Mononuclear cell (primary cell): ENCODE measurements at regions not wholly inside any gene's neighbourhood (a gene's known extent, or its start where the extent isn't known, plus 50 kb on each side); places are given as distances from the start of the nearest gene placed in this dataset.

Experiments
- H3K27me3 ChIP-seq: 2 replicates; pipeline ENCODE4 v1.6.0; 2011; ENCODE audit warnings: low read length, control low read depth; ENCODE audit not compliant: insufficient read depth
- H3K4me1 ChIP-seq: 2 replicates; pipeline ENCODE4 v1.5.1; 2011; ENCODE audit warnings: mild to moderate bottlenecking, low read length, control low read depth; ENCODE audit not compliant: insufficient read depth
- H3K4me3 ChIP-seq: 2 replicates; pipeline ENCODE4 v1.5.1; 2011; ENCODE audit warnings: mild to moderate bottlenecking, low read length, moderate library complexity
- H3K9me3 ChIP-seq: 2 replicates; pipeline ENCODE4 v1.5.1; 2011; ENCODE audit warnings: low read depth, mild to moderate bottlenecking, control low read depth, low read length

- no peaks in the 10 kb centered on the region for H3K4me1 ChIP-seq
- no peaks in the 10 kb centered on the region for H3K27me3 ChIP-seq
- no peaks in the 10 kb centered on the region for H3K9me3 ChIP-seq
- H3K4me3 ChIP-seq = no peak overlapping the region
Observed at GRCh38 chr16:86213437-86214205, 296.7 kb upstream of the FOXF1 start.

GRCh38 chr16:86214326-86215232, 295.7 kb upstream of the FOXF1 start:
- Histone ChIP-seq H3K9me3 (no peaks in the 10 kb centered on the region), H3K27me3 (no peaks in the 10 kb centered on the region), H3K4me1 (no peaks in the 10 kb centered on the region), H3K4me3 (no peak overlapping the region)

GRCh38 chr16:86215233-86215978, 294.9 kb upstream of the FOXF1 start:
- Histone ChIP-seq H3K27me3 (no peaks in the 10 kb centered on the region), H3K4me3 (no peak overlapping the region), H3K9me3 (no peaks in the 10 kb centered on the region), H3K4me1 (no peaks in the 10 kb centered on the region)

- Histone ChIP-seq H3K27me3 (no peaks in the 10 kb centered on the region), H3K9me3 (no peaks in the 10 kb centered on the region), H3K4me3 (no peak overlapping the region), H3K4me1 (no peaks in the 10 kb centered on the region)
Observed at GRCh38 chr16:86215979-86216585, 294.2 kb upstream of the FOXF1 start.

- Histone ChIP-seq H3K27me3 (no peaks in the 10 kb centered on the region), H3K4me1 (no peaks in the 10 kb centered on the region)
Observed at GRCh38 chr16:86216591-86216990, 293.7 kb upstream of the FOXF1 start.

GRCh38 chr16:86217001-86217890, 293.1 kb upstream of the FOXF1 start:
- Histone ChIP-seq H3K9me3 (no peaks in the 10 kb centered on the region), H3K4me3 (no peak overlapping the region), H3K27me3 (no peaks in the 10 kb centered on the region), H3K4me1 (no peaks in the 10 kb centered on the region)

More at GRCh38 chr16:86216591-86216990, 293.7 kb upstream of the FOXF1 start:
- Histone ChIP-seq H3K9me3 (no peaks in the 10 kb centered on the region), H3K4me3 (no peak overlapping the region)

GRCh38 chr16:86217891-86218270, 292.4 kb upstream of the FOXF1 start:
- Histone ChIP-seq H3K9me3 (no peaks in the 10 kb centered on the region), H3K4me1 (no peaks in the 10 kb centered on the region), H3K27me3 (no peaks in the 10 kb centered on the region), H3K4me3 (no peak overlapping the region)

- H3K9me3 ChIP-seq = no peaks in the 10 kb centered on the region
- no peaks in the 10 kb centered on the region for H3K4me1 ChIP-seq
- no peak overlapping the region for H3K4me3 ChIP-seq
- H3K27me3 ChIP-seq = no peaks in the 10 kb centered on the region
Observed at GRCh38 chr16:86218479-86219170, 291.7 kb upstream of the FOXF1 start.

GRCh38 chr16:86219655-86220445, 290.5 kb upstream of the FOXF1 start:
- Histone ChIP-seq H3K27me3 (no peaks in the 10 kb centered on the region), H3K4me1 (no peaks in the 10 kb centered on the region), H3K4me3 (no peak overlapping the region), H3K9me3 (no peaks in the 10 kb centered on the region)

GRCh38 chr16:86220561-86220960, 289.8 kb upstream of the FOXF1 start:
- Histone ChIP-seq H3K4me1 (no peaks in the 10 kb centered on the region), H3K9me3 (no peaks in the 10 kb centered on the region), H3K4me3 (no peak overlapping the region), H3K27me3 (no peaks in the 10 kb centered on the region)

GRCh38 chr16:86221085-86221484, 289.2 kb upstream of the FOXF1 start:
- no peaks in the 10 kb centered on the region for H3K27me3 ChIP-seq
- no peaks in the 10 kb centered on the region for H3K4me1 ChIP-seq
- H3K4me3 ChIP-seq = no peak overlapping the region
- H3K9me3 ChIP-seq = no peaks in the 10 kb centered on the region

GRCh38 chr16:86222547-86222946, 287.8 kb upstream of the FOXF1 start:
- Histone ChIP-seq H3K4me3 (no peak overlapping the region), H3K4me1 (no peaks in the 10 kb centered on the region), H3K9me3 (no peaks in the 10 kb centered on the region), H3K27me3 (no peaks in the 10 kb centered on the region)

- Histone ChIP-seq H3K9me3 (no peaks in the 10 kb centered on the region), H3K27me3 (no peaks in the 10 kb centered on the region), H3K4me1 (no peaks in the 10 kb centered on the region), H3K4me3 (no peak overlapping the region)
Observed at GRCh38 chr16:86222965-86223551, 287.3 kb upstream of the FOXF1 start.
